Skeletal muscle satellite cell (primary cell): ENCODE measurements at regions not wholly inside any gene's neighbourhood (a gene's known extent, or its start where the extent isn't known, plus 50 kb on each side); places are given as distances from the start of the nearest gene placed in this dataset.

ENCODE experiments used
- H3K27me3 ChIP-seq: 2 replicates; pipeline ENCODE4 v1.7.0; 2013; ENCODE audit warnings: low read length; ENCODE audit not compliant: control insufficient read depth, insufficient read depth
- H3K36me3 ChIP-seq: 2 replicates; pipeline ENCODE4 v1.7.0; 2013; ENCODE audit warnings: mild to moderate bottlenecking, control low read depth, low read length; ENCODE audit not compliant: insufficient read depth
- H3K4me1 ChIP-seq: 2 replicates; pipeline ENCODE4 v1.7.0; 2013; ENCODE audit warnings: low read length; ENCODE audit not compliant: control insufficient read depth, insufficient read depth
- H3K4me2 ChIP-seq: 2 replicates; pipeline ENCODE4 v1.7.0; 2013; ENCODE audit warnings: mild to moderate bottlenecking, low read length
- H3K4me3 ChIP-seq: 2 replicates; pipeline ENCODE4 v1.7.0; 2013; ENCODE audit warnings: low read length
- H3K9ac ChIP-seq: 2 replicates; pipeline ENCODE4 v1.7.0; 2013; ENCODE audit warnings: mild to moderate bottlenecking, low read depth, low read length, moderate library complexity
- H3K9me3 ChIP-seq: replicated peaks from 2 replicates; pipeline ENCODE4 v1.7.0; 2013; ENCODE audit warnings: mild to moderate bottlenecking, control low read depth, low read length

- Histone ChIP-seq H3K4me2 (peak overlapping the region; percentile 26), H3K4me3 (no peak overlapping the region), H3K9me3 (no peaks in the 10 kb centered on the region), H3K9ac (no peak overlapping the region), H3K4me1 (peaks cover 27% of the 10 kb centered on the region), H3K27me3 (peaks cover 4% of the 10 kb centered on the region), H3K36me3 (no peaks in the 10 kb centered on the region)
Measured at GRCh38 chr11:110909336-110909735, 197.1 kb upstream of the ARHGAP20 start.

GRCh38 chr11:110908401-110909105, 196.3 kb upstream of the ARHGAP20 start:
- peak overlapping the region; percentile 48 for H3K4me2 ChIP-seq
- H3K9me3 ChIP-seq: no peaks in the 10 kb centered on the region
- peaks cover 33% of the 10 kb centered on the region for H3K4me1 ChIP-seq
- H3K36me3 ChIP-seq: no peaks in the 10 kb centered on the region
- peak overlapping the region; percentile 55 for H3K9ac ChIP-seq
- peak overlapping the region; percentile 21 for H3K4me3 ChIP-seq
- peaks cover 4% of the 10 kb centered on the region for H3K27me3 ChIP-seq

- no peaks in the 10 kb centered on the region for H3K9me3 ChIP-seq
- no peak overlapping the region for H3K9ac ChIP-seq
- peaks cover 4% of the 10 kb centered on the region for H3K27me3 ChIP-seq
- peak overlapping the region; percentile 48 for H3K4me2 ChIP-seq
- no peak overlapping the region for H3K4me3 ChIP-seq
- peaks cover 34% of the 10 kb centered on the region for H3K4me1 ChIP-seq
- no peaks in the 10 kb centered on the region for H3K36me3 ChIP-seq
Measured at GRCh38 chr11:110907629-110908028, 195.4 kb upstream of the ARHGAP20 start.

- Histone ChIP-seq H3K4me1 (peaks cover 36% of the 10 kb centered on the region), H3K4me3 (no peak overlapping the region)
Measured at GRCh38 chr11:110903830-110904229, 191.6 kb upstream of the ARHGAP20 start.

GRCh38 chr11:110903378-110903777, 191.1 kb upstream of the ARHGAP20 start:
- Histone ChIP-seq H3K4me1 (peaks cover 34% of the 10 kb centered on the region), H3K27me3 (peaks cover 7% of the 10 kb centered on the region), H3K9ac (no peak overlapping the region), H3K4me2 (no peak overlapping the region), H3K4me3 (no peak overlapping the region), H3K9me3 (no peaks in the 10 kb centered on the region), H3K36me3 (no peaks in the 10 kb centered on the region)

More at GRCh38 chr11:110903830-110904229, 191.6 kb upstream of the ARHGAP20 start:
- Histone ChIP-seq H3K27me3 (peaks cover 7% of the 10 kb centered on the region), H3K9ac (no peak overlapping the region), H3K9me3 (no peaks in the 10 kb centered on the region), H3K36me3 (no peaks in the 10 kb centered on the region), H3K4me2 (no peak overlapping the region)

- Histone ChIP-seq H3K36me3 (no peaks in the 10 kb centered on the region), H3K9me3 (no peaks in the 10 kb centered on the region), H3K4me3 (no peak overlapping the region), H3K4me1 (peaks cover 27% of the 10 kb centered on the region), H3K27me3 (peaks cover 7% of the 10 kb centered on the region), H3K4me2 (no peak overlapping the region), H3K9ac (no peak overlapping the region)
Measured at GRCh38 chr11:110901441-110901840, 189.2 kb upstream of the ARHGAP20 start.

- no peak overlapping the region for H3K4me3 ChIP-seq
- H3K36me3 ChIP-seq: no peaks in the 10 kb centered on the region
- peaks cover 4% of the 10 kb centered on the region for H3K27me3 ChIP-seq
- H3K9me3 ChIP-seq: no peaks in the 10 kb centered on the region
- H3K4me1 ChIP-seq: peaks cover 33% of the 10 kb centered on the region
- H3K9ac ChIP-seq: no peak overlapping the region
- H3K4me2 ChIP-seq: no peak overlapping the region
Measured at GRCh38 chr11:110900426-110900825, 188.2 kb upstream of the ARHGAP20 start.

GRCh38 chr11:110897035-110897434, 184.8 kb upstream of the ARHGAP20 start:
- no peak overlapping the region for H3K4me3 ChIP-seq
- H3K9me3 ChIP-seq: no peaks in the 10 kb centered on the region
- peaks cover 26% of the 10 kb centered on the region for H3K4me1 ChIP-seq
- H3K27me3 ChIP-seq: peaks cover 2% of the 10 kb centered on the region
- H3K9ac ChIP-seq: no peak overlapping the region
- H3K4me2 ChIP-seq: no peak overlapping the region
- no peaks in the 10 kb centered on the region for H3K36me3 ChIP-seq

GRCh38 chr11:110896358-110896757, 184.1 kb upstream of the ARHGAP20 start:
- no peak overlapping the region for H3K4me2 ChIP-seq
- H3K36me3 ChIP-seq: no peaks in the 10 kb centered on the region
- H3K9ac ChIP-seq: no peak overlapping the region
- no peak overlapping the region for H3K4me3 ChIP-seq
- H3K4me1 ChIP-seq: peaks cover 25% of the 10 kb centered on the region
- no peaks in the 10 kb centered on the region for H3K9me3 ChIP-seq
- no peaks in the 10 kb centered on the region for H3K27me3 ChIP-seq

- no peak overlapping the region for H3K4me3 ChIP-seq
- no peak overlapping the region for H3K4me2 ChIP-seq
- no peak overlapping the region for H3K9ac ChIP-seq
- H3K9me3 ChIP-seq: no peaks in the 10 kb centered on the region
- peaks cover 25% of the 10 kb centered on the region for H3K4me1 ChIP-seq
- H3K27me3 ChIP-seq: no peaks in the 10 kb centered on the region
- H3K36me3 ChIP-seq: no peaks in the 10 kb centered on the region
Measured at GRCh38 chr11:110894224-110894623, 182.0 kb upstream of the ARHGAP20 start.

- no peaks in the 10 kb centered on the region for H3K9me3 ChIP-seq
- H3K9ac ChIP-seq: no peak overlapping the region
- H3K4me3 ChIP-seq: no peak overlapping the region
- no peaks in the 10 kb centered on the region for H3K27me3 ChIP-seq
- peaks cover 25% of the 10 kb centered on the region for H3K4me1 ChIP-seq
- H3K4me2 ChIP-seq: no peak overlapping the region
- H3K36me3 ChIP-seq: no peaks in the 10 kb centered on the region
Measured at GRCh38 chr11:110892741-110893285, 180.6 kb upstream of the ARHGAP20 start.

GRCh38 chr11:110891411-110891810, 179.2 kb upstream of the ARHGAP20 start:
- Histone ChIP-seq H3K4me3 (no peak overlapping the region), H3K4me2 (peak overlapping the region; percentile 15), H3K4me1 (peaks cover 17% of the 10 kb centered on the region), H3K9me3 (no peaks in the 10 kb centered on the region), H3K36me3 (no peaks in the 10 kb centered on the region), H3K27me3 (peaks cover 4% of the 10 kb centered on the region), H3K9ac (no peak overlapping the region)
